Smooth muscle cell of the brain vasculature (primary cell): ENCODE measurements at regions not wholly inside any gene's neighbourhood (a gene's known extent, or its start where the extent isn't known, plus 50 kb on each side); places are given as distances from the start of the nearest gene placed in this dataset.

ENCODE experiments used
- DNase-seq: peaks from one replicate; pipeline ENCODE4 v3.0.0-alpha.2; 2012; ENCODE audit warnings: low read depth, low spot score

- DNase-seq = no peak
Measured at GRCh38 chr18:23384778-23385736, 68.0 kb upstream of the RIOK3 start.

GRCh38 chr18:23386317-23386716, 66.8 kb upstream of the RIOK3 start:
- no peak for DNase-seq

GRCh38 chr18:23387265-23387664, 65.8 kb upstream of the RIOK3 start:
- DNase-seq = no peak

GRCh38 chr18:23388357-23388756, 64.7 kb upstream of the RIOK3 start:
- DNase-seq = no peak

GRCh38 chr18:23391156-23391555, 61.9 kb upstream of the RIOK3 start:
- DNase-seq = no peak

GRCh38 chr18:23397907-23398306, 55.2 kb upstream of the RIOK3 start:
- no peak for DNase-seq

- no peak for DNase-seq
Measured at GRCh38 chr18:23398401-23398800, 54.7 kb upstream of the RIOK3 start.

GRCh38 chr18:23399067-23399466, 54.0 kb upstream of the RIOK3 start:
- no peak for DNase-seq

- no peak for DNase-seq
Measured at GRCh38 chr18:23400918-23401317, 52.2 kb upstream of the RIOK3 start.

GRCh38 chr18:23401400-23402347, 51.4 kb upstream of the RIOK3 start:
- DNase-seq = peak; percentile 67
